ENCODE measurements at regions not wholly inside any gene's neighbourhood (a gene's known extent, or its start where the extent isn't known, plus 50 kb on each side); places are given as distances from the start of the nearest gene placed in this dataset.

DNA sequence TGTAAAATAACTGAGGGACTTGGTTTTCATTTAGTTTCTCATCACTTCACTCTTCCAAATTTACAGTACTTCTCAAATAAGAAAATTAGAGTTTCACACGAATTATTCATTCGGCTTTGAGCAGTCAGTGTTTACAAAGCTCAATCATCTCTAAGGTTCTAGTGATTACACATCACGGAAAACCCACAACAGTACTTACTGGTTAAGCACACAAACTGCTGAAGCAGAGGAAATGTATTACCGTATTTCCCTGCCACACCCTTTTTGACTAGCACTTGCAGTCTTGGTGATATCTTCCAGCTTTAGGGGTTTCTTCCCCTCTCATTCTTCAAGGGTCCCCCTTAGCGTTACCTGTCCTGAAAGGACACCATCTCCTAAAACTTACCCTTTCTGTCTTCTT lies 164.8 kb upstream of the CDIN1 start:
- BruUV-seq (replicated peaks), result no TSS peak
- no peak overlapping the region for H3K4me3 ChIP-seq (replicated peaks in 1 of 2; ENCODE audit: low read depth in 1 of 2, low read length in 2 of 2)
- no peaks in the 10 kb centered on the region for H3K27me3 ChIP-seq (ENCODE audit: insufficient read depth, low read length)
- H3K4me2 ChIP-seq (ENCODE audit: low read length), result no peak overlapping the region
- no peaks in the 10 kb centered on the region for H3K9me2 ChIP-seq (ENCODE audit: insufficient read depth)
- intact Hi-C loops (cut with micrococcal nuclease), result no loop called here
- H3K27ac ChIP-seq (ENCODE audit: low read depth, low read length), result no peak overlapping the region
- CTCF ChIA-PET, result no interaction called here
- DNase-seq (ENCODE audit: low read depth, low spot score), result no peak
- POLR2A ChIA-PET, result no interaction called here
- H3K79me2 ChIP-seq (ENCODE audit: insufficient read depth, low read length), result no peaks in the 10 kb centered on the region
- H3K9me3 ChIP-seq (ENCODE audit: control insufficient read depth in 1 of 2, insufficient read depth in 1 of 2, low read depth in 1 of 2, low read length in 2 of 2), result peaks cover 0 to 3% of the 10 kb centered on the region in 2 experiments; a peak in 1 of 4 replicates
- H4K20me1 ChIP-seq (ENCODE audit: insufficient read depth), result no peaks in the 10 kb centered on the region
- peaks cover 0 to 5% of the 10 kb centered on the region in 2 experiments; a peak in 1 of 4 replicates for H3K4me1 ChIP-seq (ENCODE audit: control insufficient read depth in 1 of 2, insufficient read depth in 2 of 2, low read length in 2 of 2)
- TF ChIP-seq CTCF (IDR thresholded peaks at IDR 0.05 in 2 of 3, conservative IDR thresholded peaks at IDR 0.05 in 1 of 3; ENCODE audit: borderline replicate concordance in 1 of 3, insufficient read depth in 1 of 3, low read depth in 2 of 3, low read length in 2 of 3) (no peak), SIN3A (IDR thresholded peaks at IDR 0.05; ENCODE audit: low read depth) (no peak), RAD21 (IDR thresholded peaks at IDR 0.05; ENCODE audit: low read depth) (no peak), FOSL1 (IDR thresholded peaks at IDR 0.05; ENCODE audit: low read depth) (no peak), ZFX (IDR thresholded peaks at IDR 0.05) (no peak), ZBTB33 (IDR thresholded peaks at IDR 0.05; ENCODE audit: extremely low read depth, insufficient replicate concordance, low read length) (no peak), YY1 (IDR thresholded peaks at IDR 0.05; ENCODE audit: extremely low read depth, insufficient replicate concordance, low read depth, low read length) (no peak), POLR2AphosphoS5 (IDR thresholded peaks at IDR 0.05; ENCODE audit: low read depth, low read length) (no peak), JUND (IDR thresholded peaks at IDR 0.05) (no peak), SP1 (IDR thresholded peaks at IDR 0.05; ENCODE audit: low read depth) (no peak), EZH2phosphoT487 (IDR thresholded peaks at IDR 0.05; ENCODE audit: borderline replicate concordance) (no peak)
- no peak for ATAC-seq
- no peak overlapping the region for H3K9ac ChIP-seq (ENCODE audit: low read length)
- peak overlapping the region; percentile 23 for H2AFZ ChIP-seq (ENCODE audit: low read depth, low read length, poor library complexity, severe bottlenecking)
- no peaks in the 10 kb centered on the region for H3K36me3 ChIP-seq (ENCODE audit: control insufficient read depth in 1 of 2, insufficient read depth in 2 of 2, low read length in 2 of 2)
- RAD21 ChIA-PET (ENCODE audit: low non-redundant PET in 1 of 2, low total read pairs in 2 of 2, uncharacterized antibody in 2 of 2, unreplicated experiment in 2 of 2), result no interaction called here

Data from HCT116 (cell line).